Jurkat, Clone E6-1 (cell line): ENCODE measurements at regions not wholly inside any gene's neighbourhood (a gene's known extent, or its start where the extent isn't known, plus 50 kb on each side); places are given as distances from the start of the nearest gene placed in this dataset.

Source experiments
- DNase-seq: peaks from one replicate; pipeline ENCODE4 v3.0.0-alpha.2; 2011; ENCODE audit warnings: low read depth, low spot score
- H3K4me3 ChIP-seq: 2 replicates; pipeline ENCODE4 v1.5.1; 2011; ENCODE audit warnings: mild to moderate bottlenecking, low read length, control low read depth, moderate library complexity

GRCh38 chr5:129821477-129822131, 73.7 kb downstream of the MINAR2 start:
- H3K4me3 ChIP-seq, result no peak overlapping the region
- DNase-seq, result no peak

DNA sequence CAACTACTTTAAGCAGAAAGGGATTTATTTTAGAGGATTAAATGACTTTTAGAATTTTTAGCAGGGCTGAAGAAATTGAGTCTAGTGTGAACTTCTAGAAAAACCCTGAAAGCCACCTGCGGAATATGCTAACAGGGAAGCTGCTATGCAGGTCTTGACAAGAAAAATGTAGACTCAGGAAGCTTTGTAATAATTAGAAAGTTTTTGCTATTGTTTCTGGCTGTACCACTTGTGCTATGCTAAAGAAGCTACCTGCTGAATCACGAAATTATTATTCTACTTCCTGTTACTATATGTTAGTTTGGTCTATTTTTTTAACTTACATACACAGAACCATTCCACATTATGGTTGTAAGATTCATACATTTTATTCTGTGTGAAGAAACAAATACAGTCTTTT, 74.0 kb upstream of the CHSY3 start:
- no peak for DNase-seq

GRCh38 chr5:129836321-129836720, 67.9 kb upstream of the CHSY3 start:
- DNase-seq, result no peak

More for the DNA sequence above, 74.0 kb upstream of the CHSY3 start:
- no peak overlapping the region for H3K4me3 ChIP-seq

GRCh38 chr5:129844764-129845163, 59.5 kb upstream of the CHSY3 start:
- DNase-seq, result no peak
- H3K4me3 ChIP-seq, result no peak overlapping the region

More at GRCh38 chr5:129836321-129836720, 67.9 kb upstream of the CHSY3 start:
- no peak overlapping the region for H3K4me3 ChIP-seq

DNA sequence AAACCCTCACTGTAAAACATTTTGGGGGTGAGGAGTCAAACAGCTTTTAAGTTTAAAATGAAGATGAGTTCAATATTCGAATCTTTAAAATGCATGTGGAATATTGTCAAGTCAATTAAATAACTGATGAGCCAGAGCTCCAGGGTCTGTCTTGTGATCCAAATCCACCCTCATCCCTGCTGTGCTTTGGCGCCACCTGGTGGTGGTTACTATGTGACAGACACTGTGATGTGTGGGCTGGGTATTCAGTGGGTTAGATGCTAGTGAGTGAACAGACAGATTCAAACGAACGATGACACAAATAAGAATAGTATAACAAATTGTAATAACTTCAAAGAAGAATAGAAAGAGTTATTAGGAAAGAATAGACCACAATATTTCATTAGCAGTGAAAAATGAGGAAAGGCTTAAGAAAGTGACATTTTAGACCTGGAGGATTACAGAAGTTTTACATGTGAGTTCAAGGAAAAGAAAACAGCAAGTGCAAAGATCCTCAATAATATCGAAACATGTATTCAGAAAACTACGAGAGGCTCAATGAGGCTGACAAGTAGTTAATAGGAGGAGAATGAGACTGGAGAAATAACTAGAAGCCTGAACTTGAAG, 51.4 kb upstream of the CHSY3 start:
- peak; percentile 59 for DNase-seq

DNA sequence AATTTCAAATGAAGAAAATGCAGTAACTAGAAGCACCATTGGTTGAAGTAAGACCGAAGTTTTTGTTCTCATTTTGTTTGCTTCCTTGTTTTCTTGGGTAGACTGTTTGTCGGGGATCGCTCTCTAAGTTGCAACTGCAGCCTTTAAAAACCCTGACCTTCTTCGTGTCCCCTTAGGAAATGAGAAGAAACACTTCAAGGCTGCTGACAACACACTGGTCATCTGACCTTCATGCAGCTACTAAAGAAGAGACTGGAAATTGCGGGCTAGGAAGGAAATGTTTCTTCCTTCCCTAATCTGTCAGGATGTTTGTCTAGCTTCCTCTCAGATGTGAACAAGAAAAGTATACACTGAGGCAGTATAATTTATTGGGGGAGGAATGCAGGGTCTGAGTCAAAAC, 50.7 kb upstream of the CHSY3 start:
- no peak overlapping the region for H3K4me3 ChIP-seq
- DNase-seq, result no peak

More for the DNA sequence above, 51.4 kb upstream of the CHSY3 start:
- no peak overlapping the region for H3K4me3 ChIP-seq
